HL-60 (cell line): ENCODE measurements at regions not wholly inside any gene's neighbourhood (a gene's known extent, or its start where the extent isn't known, plus 50 kb on each side); places are given as distances from the start of the nearest gene placed in this dataset.

Source experiments
- DNase-seq, 2 experiments: peaks; one replicate each; pipeline ENCODE4 v3.0.0-alpha.2; 2010 to 2020; ENCODE audit warnings: low read depth in 1 of 2, low spot score in 1 of 2
- H3K27ac ChIP-seq: fragments of 250-450 bp; sonication (Bioruptor Pico); replicated peaks from 2 replicates; pipeline ENCODE4 v1.5.1; 2020; ENCODE audit warnings: mild to moderate bottlenecking, moderate library complexity
- H3K27me3 ChIP-seq: fragments of 250-450 bp; sonication (Bioruptor Pico); 2 replicates; pipeline ENCODE4 v1.5.1; 2021; ENCODE audit warnings: mild to moderate bottlenecking, moderate library complexity; ENCODE audit not compliant: insufficient read depth, poor library complexity, severe bottlenecking
- H3K4me3 ChIP-seq: replicated peaks from 2 replicates; pipeline ENCODE4 v1.5.1; 2011; ENCODE audit warnings: mild to moderate bottlenecking, control low read depth, low read length; ENCODE audit not compliant: insufficient read depth
- GABPA ChIP-seq: IDR thresholded peaks from 2 replicates; pipeline ENCODE4 v1.6.1; 2012; ENCODE audit warnings: low read depth
- POLR2AphosphoS5 ChIP-seq: IDR thresholded peaks from 2 replicates; pipeline ENCODE4 v1.6.1; 2012; ENCODE audit warnings: low read depth
- REST ChIP-seq: IDR thresholded peaks from 2 replicates; pipeline ENCODE4 v1.6.1; 2012; ENCODE audit warnings: low read depth; ENCODE audit not compliant: insufficient replicate concordance
- SPI1 ChIP-seq: IDR thresholded peaks from 2 replicates; pipeline ENCODE4 v1.6.1; 2012; ENCODE audit warnings: low read depth, mild to moderate bottlenecking, borderline replicate concordance
- TF ChIP-seq, protein P1 (sequence below): IDR thresholded peaks from one replicate; pipeline ENCODE4 v1.5.1; 2011; ENCODE audit warnings: low read length, control low read depth, inconsistent platforms; ENCODE audit not compliant: insufficient read depth

DNA sequence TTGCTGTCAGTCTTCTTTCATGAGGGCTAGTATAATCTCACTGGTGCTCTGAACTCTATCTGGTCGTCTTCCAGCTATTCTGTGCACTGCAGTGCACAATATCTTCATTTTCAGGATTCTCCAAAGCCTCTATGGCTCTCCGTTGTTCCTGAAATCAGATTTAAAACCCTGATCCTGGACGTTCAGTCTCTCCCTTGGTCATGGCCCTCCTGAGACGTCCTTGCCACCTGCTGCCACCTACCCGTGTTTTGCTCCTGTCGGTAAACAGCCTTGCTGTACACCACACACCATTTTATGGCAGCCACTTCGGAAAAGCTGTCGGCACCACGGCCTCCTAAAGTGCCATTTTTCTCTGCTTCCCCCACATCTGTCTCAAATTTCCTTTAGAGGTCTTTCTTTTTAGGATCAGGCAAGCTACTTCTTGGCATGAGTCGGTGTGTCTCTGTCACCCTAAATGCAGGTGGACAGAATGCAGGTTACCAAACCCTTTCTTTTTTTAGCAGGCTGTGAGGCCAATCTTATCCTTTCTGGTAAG is 170.0 kb downstream of the HRH4 start:
- no peak overlapping the region for H3K4me3 ChIP-seq
- H3K27me3 ChIP-seq = peaks cover 11% of the 10 kb centered on the region
- H3K27ac ChIP-seq = no peak overlapping the region
- TF ChIP-seq, protein P1, sequence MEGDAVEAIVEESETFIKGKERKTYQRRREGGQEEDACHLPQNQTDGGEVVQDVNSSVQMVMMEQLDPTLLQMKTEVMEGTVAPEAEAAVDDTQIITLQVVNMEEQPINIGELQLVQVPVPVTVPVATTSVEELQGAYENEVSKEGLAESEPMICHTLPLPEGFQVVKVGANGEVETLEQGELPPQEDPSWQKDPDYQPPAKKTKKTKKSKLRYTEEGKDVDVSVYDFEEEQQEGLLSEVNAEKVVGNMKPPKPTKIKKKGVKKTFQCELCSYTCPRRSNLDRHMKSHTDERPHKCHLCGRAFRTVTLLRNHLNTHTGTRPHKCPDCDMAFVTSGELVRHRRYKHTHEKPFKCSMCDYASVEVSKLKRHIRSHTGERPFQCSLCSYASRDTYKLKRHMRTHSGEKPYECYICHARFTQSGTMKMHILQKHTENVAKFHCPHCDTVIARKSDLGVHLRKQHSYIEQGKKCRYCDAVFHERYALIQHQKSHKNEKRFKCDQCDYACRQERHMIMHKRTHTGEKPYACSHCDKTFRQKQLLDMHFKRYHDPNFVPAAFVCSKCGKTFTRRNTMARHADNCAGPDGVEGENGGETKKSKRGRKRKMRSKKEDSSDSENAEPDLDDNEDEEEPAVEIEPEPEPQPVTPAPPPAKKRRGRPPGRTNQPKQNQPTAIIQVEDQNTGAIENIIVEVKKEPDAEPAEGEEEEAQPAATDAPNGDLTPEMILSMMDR = no peak
- TF ChIP-seq GABPA (no peak), SPI1 (no peak), REST (no peak), POLR2AphosphoS5 (no peak)
- no peak for DNase-seq

- DNase-seq = no peak
- no peak overlapping the region for H3K4me3 ChIP-seq
- H3K27me3 ChIP-seq = peaks cover 11% of the 10 kb centered on the region
- TF ChIP-seq GABPA (no peak), REST (no peak), SPI1 (no peak), POLR2AphosphoS5 (no peak)
- TF ChIP-seq, protein P1 = no peak
- H3K27ac ChIP-seq = no peak overlapping the region
Measured at GRCh38 chr18:24631243-24632025, 171.0 kb downstream of the HRH4 start.

DNA sequence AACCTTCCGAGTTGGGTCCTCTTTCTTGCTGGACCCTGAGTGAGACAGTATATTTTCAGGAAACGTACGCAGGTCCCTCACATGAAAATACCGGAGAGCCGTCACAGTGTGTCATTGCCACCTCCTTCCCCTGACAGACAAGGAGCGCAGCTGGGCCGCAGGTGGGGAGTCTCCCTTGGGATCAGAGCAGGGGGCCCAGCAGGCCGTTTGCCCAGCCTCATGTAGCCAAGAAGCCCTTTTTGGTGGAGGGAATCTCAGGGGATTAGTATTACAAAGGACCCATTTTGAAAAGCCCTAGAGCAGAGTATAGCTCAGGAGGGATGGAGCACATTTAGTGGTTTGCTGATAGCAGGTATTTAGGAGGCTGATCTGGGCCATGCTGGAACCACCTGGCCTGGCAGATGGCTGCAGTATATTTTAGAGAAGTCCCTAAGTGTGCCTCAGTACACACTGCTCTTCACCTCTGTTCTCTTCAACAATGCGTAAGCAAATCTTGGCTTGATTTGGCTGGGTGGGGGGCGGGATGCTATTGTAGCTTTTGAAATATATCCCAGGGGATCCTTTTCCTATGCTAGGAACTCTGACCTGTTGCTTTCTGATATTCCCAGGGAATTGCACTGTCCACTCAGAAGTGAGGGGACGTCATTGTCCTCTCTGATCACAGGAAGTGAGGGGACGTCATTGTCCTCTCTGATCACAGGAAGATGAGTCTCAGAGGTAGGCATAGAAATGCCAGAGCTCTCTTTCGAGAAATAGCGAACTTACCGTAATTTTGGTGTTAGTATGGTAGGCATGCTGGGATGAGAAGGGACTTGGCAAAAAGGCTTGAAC is 171.9 kb downstream of the HRH4 start:
- no peak for DNase-seq
- Histone ChIP-seq H3K4me3 (no peak overlapping the region), H3K27ac (no peak overlapping the region), H3K27me3 (peaks cover 11% of the 10 kb centered on the region)
- TF ChIP-seq SPI1 = no peak
- no peak for TF ChIP-seq POLR2AphosphoS5
- TF ChIP-seq REST = no peak
- TF ChIP-seq GABPA = no peak
- TF ChIP-seq, protein P1 = no peak
